ENCODE measurements at regions not wholly inside any gene's neighbourhood (a gene's known extent, or its start where the extent isn't known, plus 50 kb on each side); places are given as distances from the start of the nearest gene placed in this dataset.

- TF ChIP-seq EP300 (IDR thresholded peaks at IDR 0.05) (no peak), POLR2A (IDR thresholded peaks at IDR 0.05) (no peak), CTCF (IDR thresholded peaks at IDR 0.05) (no peak), POLR2AphosphoS5 (IDR thresholded peaks at IDR 0.05) (no peak)
Measured at GRCh38 chr11:39917256-39917655, 1542.2 kb downstream of the LRRC4C start.

All from stomach (tissue), 4 donors.